Karpas-422 (cell line): ENCODE measurements at regions not wholly inside any gene's neighbourhood (a gene's known extent, or its start where the extent isn't known, plus 50 kb on each side); places are given as distances from the start of the nearest gene placed in this dataset. TPM values are rescaled to one million over a fixed set of nuclear protein-coding genes. Genes with fewer than 3 reads are reported as not detected.

Experiments used
- DNase-seq: peaks from one replicate; pipeline ENCODE4 v3.0.0-alpha.2; 2015
- H2AFZ ChIP-seq: fragments of 200-600 bp; sonication (generic); 2 replicates; pipeline ENCODE4 v1.6.1; 2014; ENCODE audit warnings: antibody characterized with exemption, low read length, mixed read lengths
- H3K27ac ChIP-seq: fragments of 200-600 bp; sonication (generic); 2 replicates; pipeline ENCODE4 v1.5.1; 2014; ENCODE audit warnings: mild to moderate bottlenecking, low read length, moderate library complexity
- H3K27me3 ChIP-seq: fragments of 200-600 bp; sonication (generic); 2 replicates; pipeline ENCODE4 v1.6.1; 2014; ENCODE audit warnings: low read length, mixed read lengths
- H3K36me3 ChIP-seq: fragments of 200-600 bp; sonication (generic); 2 replicates; pipeline ENCODE4 v1.6.1; 2014; ENCODE audit warnings: low read length, mixed read lengths; ENCODE audit not compliant: insufficient read depth
- H3K4me1 ChIP-seq: fragments of 200-600 bp; sonication (generic); 2 replicates; pipeline ENCODE4 v1.6.1; 2014; ENCODE audit warnings: mild to moderate bottlenecking, low read length, mixed read lengths
- H3K4me2 ChIP-seq: fragments of 200-600 bp; sonication (generic); 2 replicates; pipeline ENCODE4 v1.6.1; 2014; ENCODE audit warnings: low read length, low read depth, mild to moderate bottlenecking; ENCODE audit not compliant: poor library complexity, severe bottlenecking
- H3K4me3 ChIP-seq: fragments of 200-600 bp; sonication (generic); 2 replicates; pipeline ENCODE4 v1.5.1; 2014; ENCODE audit warnings: mild to moderate bottlenecking, antibody characterized with exemption, low read length, mixed read lengths
- H3K79me2 ChIP-seq: fragments of 200-600 bp; sonication (generic); 2 replicates; pipeline ENCODE4 v1.6.1; 2014; ENCODE audit warnings: mild to moderate bottlenecking, low read length, mixed read lengths
- H3K9ac ChIP-seq: fragments of 200-600 bp; sonication (generic); 2 replicates; pipeline ENCODE4 v1.6.0; 2014; ENCODE audit warnings: low read length
- H3K9me2 ChIP-seq: fragments of 200-600 bp; sonication (generic), shearing (Covaris generic); replicated peaks from 2 replicates; pipeline ENCODE4 v1.6.0; 2014; ENCODE audit warnings: mild to moderate bottlenecking, low read length, moderate library complexity; ENCODE audit not compliant: insufficient read depth
- H3K9me3 ChIP-seq: fragments of 300-700, 200-600 bp; sonication (generic); 2 replicates; pipeline ENCODE4 v1.6.1; 2014; ENCODE audit warnings: low read length, mixed read lengths
- H4K20me1 ChIP-seq: fragments of 200-600 bp; sonication (generic); 2 replicates; pipeline ENCODE4 v1.6.1; 2014; ENCODE audit warnings: mild to moderate bottlenecking, antibody characterized with exemption, low read length, low read depth; ENCODE audit not compliant: insufficient read depth
- small RNA-seq: library from RNA; depleted of rRNA; stranded (forward); fragments of <200 nt; gene quantifications from one replicate; pipeline ENCODE3, GENCODE V24; 2014

GRCh38 chr14:50053935-50054334, 62.4 kb downstream of the VCPKMT start:
- no peak overlapping the region for H2AFZ ChIP-seq
- no peaks in the 10 kb centered on the region for H3K36me3 ChIP-seq
- H3K4me1 ChIP-seq, result peaks cover 6% of the 10 kb centered on the region

GRCh38 chr14:50055461-50056228, 60.7 kb downstream of the VCPKMT start:
- Histone ChIP-seq H3K27me3 (no peaks in the 10 kb centered on the region), H3K9me3 (no peaks in the 10 kb centered on the region), H3K27ac (no peak overlapping the region), H3K9ac (no peak overlapping the region), H3K4me1 (peaks cover 6% of the 10 kb centered on the region), H3K4me2 (no peak overlapping the region), H3K4me3 (no peak overlapping the region), H4K20me1 (no peaks in the 10 kb centered on the region), H3K79me2 (no peaks in the 10 kb centered on the region), H3K36me3 (no peaks in the 10 kb centered on the region), H2AFZ (no peak overlapping the region), H3K9me2 (no peaks in the 10 kb centered on the region)
- DNase-seq, result peak; percentile 75

More at GRCh38 chr14:50053935-50054334, 62.4 kb downstream of the VCPKMT start:
- H3K79me2 ChIP-seq, result no peaks in the 10 kb centered on the region
- no peaks in the 10 kb centered on the region for H3K27me3 ChIP-seq
- no peaks in the 10 kb centered on the region for H3K9me3 ChIP-seq
- DNase-seq, result no peak
- no peaks in the 10 kb centered on the region for H3K9me2 ChIP-seq
- no peak overlapping the region for H3K4me3 ChIP-seq
- H3K4me2 ChIP-seq, result no peak overlapping the region
- no peak overlapping the region for H3K27ac ChIP-seq
- no peaks in the 10 kb centered on the region for H4K20me1 ChIP-seq
- no peak overlapping the region for H3K9ac ChIP-seq

- H3K79me2 ChIP-seq, result no peaks in the 10 kb centered on the region
These were observed 59.9 kb downstream of the VCPKMT start for GRCh38 chr14:50056435-50056834.

GRCh38 chr14:50057331-50057730, 59.0 kb downstream of the VCPKMT start:
- H2AFZ ChIP-seq, result no peak overlapping the region
- no peak for DNase-seq
- no peaks in the 10 kb centered on the region for H3K9me3 ChIP-seq
- no peak overlapping the region for H3K4me2 ChIP-seq
- H3K4me1 ChIP-seq, result peaks cover 22% of the 10 kb centered on the region
- H3K27me3 ChIP-seq, result no peaks in the 10 kb centered on the region
- no peaks in the 10 kb centered on the region for H4K20me1 ChIP-seq
- H3K27ac ChIP-seq, result no peak overlapping the region
- no peaks in the 10 kb centered on the region for H3K36me3 ChIP-seq
- no peak overlapping the region for H3K9ac ChIP-seq
- H3K9me2 ChIP-seq, result no peaks in the 10 kb centered on the region
- no peak overlapping the region for H3K4me3 ChIP-seq
- H3K79me2 ChIP-seq, result no peaks in the 10 kb centered on the region

More at GRCh38 chr14:50056435-50056834, 59.9 kb downstream of the VCPKMT start:
- Histone ChIP-seq H3K9ac (no peak overlapping the region), H3K9me2 (no peaks in the 10 kb centered on the region), H4K20me1 (no peaks in the 10 kb centered on the region), H3K4me2 (no peak overlapping the region), H3K27me3 (no peaks in the 10 kb centered on the region), H3K4me1 (peaks cover 13% of the 10 kb centered on the region), H3K27ac (no peak overlapping the region), H2AFZ (no peak overlapping the region), H3K36me3 (no peaks in the 10 kb centered on the region), H3K4me3 (no peak overlapping the region), H3K9me3 (no peaks in the 10 kb centered on the region)
- DNase-seq, result no peak

GRCh38 chr14:50058113-50058512, 58.3 kb downstream of the VCPKMT start:
- H3K9me2 ChIP-seq, result no peaks in the 10 kb centered on the region
- H3K4me3 ChIP-seq, result no peak overlapping the region
- H2AFZ ChIP-seq, result no peak overlapping the region
- peaks cover 29% of the 10 kb centered on the region for H3K4me1 ChIP-seq
- H3K27me3 ChIP-seq, result no peaks in the 10 kb centered on the region
- H3K27ac ChIP-seq, result no peak overlapping the region
- H3K4me2 ChIP-seq, result no peak overlapping the region
- no peaks in the 10 kb centered on the region for H3K79me2 ChIP-seq
- no peak for DNase-seq
- H3K9ac ChIP-seq, result no peak overlapping the region
- no peaks in the 10 kb centered on the region for H3K36me3 ChIP-seq
- H3K9me3 ChIP-seq, result no peaks in the 10 kb centered on the region
- H4K20me1 ChIP-seq, result no peaks in the 10 kb centered on the region

Small RNAs in the stretch of these regions (small RNA-seq; reads per million reads assigned to genes)
- gene MIR6076, result not detected
